Astrocyte of the spinal cord (primary cell): ENCODE measurements at regions not wholly inside any gene's neighbourhood (a gene's known extent, or its start where the extent isn't known, plus 50 kb on each side); places are given as distances from the start of the nearest gene placed in this dataset.

Experiments
- DNase-seq: peaks from one replicate; pipeline ENCODE4 v3.0.0; 2011; ENCODE audit warnings: low read depth, low spot score
- H3K4me3 ChIP-seq: 2 replicates; pipeline ENCODE4 v1.5.1; 2011; ENCODE audit warnings: low read depth, mild to moderate bottlenecking, low read length, moderate library complexity
- CTCF ChIP-seq: IDR thresholded peaks from 2 replicates; pipeline ENCODE4 v1.5.1; 2012; ENCODE audit warnings: low read depth, mild to moderate bottlenecking, low read length, inconsistent platforms
- in situ Hi-C: cut with HindIII; loops from 2 replicates; pipeline ENCODE4 v1.10.0; 2017; ENCODE audit warnings: low sequenced_read_pairs

- no peak for DNase-seq
- in situ Hi-C loops, result no loop called here
- no peak overlapping the region for H3K4me3 ChIP-seq
- TF ChIP-seq CTCF, result no peak
Observed at GRCh38 chr10:131404886-131405285, 93.4 kb upstream of the TCERG1L start.

- H3K4me3 ChIP-seq, result no peak overlapping the region
- TF ChIP-seq CTCF, result no peak
- in situ Hi-C loops, result no loop called here
- no peak for DNase-seq
Observed at GRCh38 chr10:131406676-131407392, 95.3 kb upstream of the TCERG1L start.

DNA sequence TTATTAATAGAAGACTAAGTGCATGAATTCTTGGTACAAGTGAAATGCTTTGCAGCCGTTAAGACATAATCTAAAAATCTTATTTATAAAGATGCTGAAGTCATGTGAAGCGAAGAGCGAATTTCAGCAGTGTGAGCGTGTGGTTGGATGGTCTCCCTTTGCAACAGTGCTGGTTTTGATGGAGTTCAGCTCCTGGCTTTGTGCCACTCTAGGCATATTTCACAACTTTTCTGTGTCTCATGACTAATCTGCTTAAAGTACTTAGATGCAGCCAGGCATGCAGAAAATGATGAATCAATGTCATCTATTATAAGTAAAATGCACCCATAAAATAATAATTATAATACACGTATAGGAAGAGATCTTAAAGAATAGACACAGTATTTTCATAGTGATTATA, 107.2 kb upstream of the TCERG1L start:
- in situ Hi-C loops, result no loop called here
- H3K4me3 ChIP-seq, result no peak overlapping the region
- no peak for TF ChIP-seq CTCF
- DNase-seq, result no peak

DNA sequence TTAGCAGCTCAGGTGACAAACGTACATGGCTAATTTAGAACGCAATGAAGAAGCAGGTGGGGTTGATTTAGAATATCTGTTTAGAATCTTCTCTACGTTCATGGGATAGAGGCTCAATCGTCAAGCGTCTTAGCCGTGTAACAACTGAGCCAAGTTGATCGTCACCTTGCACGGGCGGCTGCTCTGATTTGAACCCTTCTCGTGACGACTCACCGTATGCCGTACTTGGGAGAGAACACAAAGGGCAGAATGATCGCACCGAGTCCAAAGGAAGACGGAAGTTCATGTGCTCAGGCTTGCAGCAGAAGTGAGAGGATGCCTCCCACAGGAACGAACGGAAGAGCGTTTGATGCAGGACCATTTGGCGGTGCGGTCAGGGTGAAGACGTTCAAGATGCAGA, 108.3 kb upstream of the TCERG1L start:
- H3K4me3 ChIP-seq, result no peak overlapping the region
- TF ChIP-seq CTCF, result no peak
- in situ Hi-C loops, result no loop called here
- DNase-seq, result no peak

DNA sequence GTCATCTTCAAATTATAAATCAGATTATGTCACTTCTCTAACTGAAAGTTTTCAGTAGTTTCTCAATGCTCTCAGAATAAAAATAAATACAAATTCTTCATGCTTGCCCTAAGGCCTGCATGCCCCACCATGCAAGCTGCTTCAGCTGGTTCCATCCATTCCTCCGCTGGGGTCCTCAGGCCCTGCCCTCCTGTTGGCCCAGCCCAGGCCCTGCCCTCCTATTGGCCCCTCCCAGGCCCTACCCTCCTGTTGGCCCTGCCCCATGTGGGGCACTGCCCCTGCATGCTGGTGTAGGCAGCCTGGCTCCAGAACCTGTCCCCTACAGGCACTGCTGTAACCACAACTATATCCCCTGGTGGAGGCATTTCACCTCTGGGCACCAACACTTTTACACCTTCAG, 109.3 kb upstream of the TCERG1L start:
- TF ChIP-seq CTCF, result no peak
- H3K4me3 ChIP-seq, result no peak overlapping the region
- in situ Hi-C loops, result no loop called here

DNA sequence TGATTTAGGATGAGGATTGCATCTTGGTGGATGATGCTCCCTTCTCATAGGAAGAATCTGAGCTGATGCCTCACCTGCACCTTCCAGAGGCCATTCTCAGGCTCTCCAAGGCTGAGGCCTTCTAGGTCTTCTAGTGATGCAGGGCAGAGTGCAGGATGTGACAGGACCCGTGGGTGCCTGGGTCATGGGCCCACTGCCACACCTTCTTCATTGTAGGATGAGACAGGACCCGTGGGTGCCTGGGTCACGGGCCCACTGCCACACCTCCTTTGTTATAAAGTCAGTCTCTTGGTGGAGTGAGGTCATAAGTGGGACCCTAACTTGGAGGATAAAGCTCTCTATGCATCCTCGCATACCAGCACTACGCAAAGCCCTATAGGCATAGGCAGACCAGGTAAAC, 109.9 kb upstream of the TCERG1L start:
- in situ Hi-C loops, result no loop called here
- TF ChIP-seq CTCF, result no peak
- H3K4me3 ChIP-seq, result no peak overlapping the region
- DNase-seq, result no peak

More for the DNA sequence above, 109.3 kb upstream of the TCERG1L start:
- no peak for DNase-seq

- H3K4me3 ChIP-seq, result no peak overlapping the region
- TF ChIP-seq CTCF, result no peak
- no peak for DNase-seq
- in situ Hi-C loops, result no loop called here
Observed at GRCh38 chr10:131422731-131423130, 111.2 kb upstream of the TCERG1L start.
